Esophagus muscularis mucosa (tissue), 3 donors: ENCODE measurements at regions not wholly inside any gene's neighbourhood (a gene's known extent, or its start where the extent isn't known, plus 50 kb on each side); places are given as distances from the start of the nearest gene placed in this dataset.

Experiments used
- POLR2A ChIP-seq: fragments of 450-650 bp; IDR thresholded peaks from one replicate; pipeline ENCODE4 v1.6.1; 2017; ENCODE audit warnings: antibody characterized with exemption, moderate library complexity, mild to moderate bottlenecking, low read depth
- POLR2AphosphoS5 ChIP-seq, 2 donors: sonication (generic); formaldehyde crosslinking; IDR thresholded peaks; one replicate each; pipeline ENCODE4 v1.6.1; 2017; ENCODE audit warnings: antibody characterized with exemption in 2 of 2
- TF ChIP-seq, protein P1 (sequence below), 3 experiments: fragments of 200-600 bp in 2 of 3; fragments of 450-650 bp in 1 of 3; sonication (generic) in 2 of 3; IDR thresholded peaks; one replicate each; pipeline ENCODE4 v1.5.1; 2017 to 2019; ENCODE audit warnings: antibody characterized with exemption in 3 of 3, mild to moderate bottlenecking in 2 of 3, moderate library complexity in 1 of 3

DNA sequence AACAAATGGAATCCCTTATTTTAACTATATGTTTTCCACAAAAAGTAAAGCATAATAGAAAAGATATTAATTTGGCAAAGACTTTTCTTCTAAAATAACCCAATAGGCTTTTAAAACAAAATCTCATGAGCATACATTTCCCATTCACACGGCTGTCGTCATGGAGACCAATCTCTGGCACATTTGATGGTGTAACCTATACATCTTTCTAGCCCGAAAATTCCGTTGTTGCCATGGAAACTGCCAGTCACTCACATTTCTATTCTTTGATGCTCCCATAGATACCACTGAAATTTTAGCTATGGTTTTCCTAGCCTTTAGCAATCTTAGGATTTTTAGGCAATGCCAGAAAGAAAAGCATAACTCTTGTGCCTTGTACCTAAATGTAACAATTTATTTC lies 262.9 kb upstream of the TRPM3 start:
- TF ChIP-seq POLR2AphosphoS5 (IDR thresholded peaks at IDR 0.05) (no peak), POLR2A (no peak)
- TF ChIP-seq, protein P1, sequence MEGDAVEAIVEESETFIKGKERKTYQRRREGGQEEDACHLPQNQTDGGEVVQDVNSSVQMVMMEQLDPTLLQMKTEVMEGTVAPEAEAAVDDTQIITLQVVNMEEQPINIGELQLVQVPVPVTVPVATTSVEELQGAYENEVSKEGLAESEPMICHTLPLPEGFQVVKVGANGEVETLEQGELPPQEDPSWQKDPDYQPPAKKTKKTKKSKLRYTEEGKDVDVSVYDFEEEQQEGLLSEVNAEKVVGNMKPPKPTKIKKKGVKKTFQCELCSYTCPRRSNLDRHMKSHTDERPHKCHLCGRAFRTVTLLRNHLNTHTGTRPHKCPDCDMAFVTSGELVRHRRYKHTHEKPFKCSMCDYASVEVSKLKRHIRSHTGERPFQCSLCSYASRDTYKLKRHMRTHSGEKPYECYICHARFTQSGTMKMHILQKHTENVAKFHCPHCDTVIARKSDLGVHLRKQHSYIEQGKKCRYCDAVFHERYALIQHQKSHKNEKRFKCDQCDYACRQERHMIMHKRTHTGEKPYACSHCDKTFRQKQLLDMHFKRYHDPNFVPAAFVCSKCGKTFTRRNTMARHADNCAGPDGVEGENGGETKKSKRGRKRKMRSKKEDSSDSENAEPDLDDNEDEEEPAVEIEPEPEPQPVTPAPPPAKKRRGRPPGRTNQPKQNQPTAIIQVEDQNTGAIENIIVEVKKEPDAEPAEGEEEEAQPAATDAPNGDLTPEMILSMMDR (IDR thresholded peaks at IDR 0.05): no peak
